ENCODE measurements at regions not wholly inside any gene's neighbourhood (a gene's known extent, or its start where the extent isn't known, plus 50 kb on each side); places are given as distances from the start of the nearest gene placed in this dataset.

DNA sequence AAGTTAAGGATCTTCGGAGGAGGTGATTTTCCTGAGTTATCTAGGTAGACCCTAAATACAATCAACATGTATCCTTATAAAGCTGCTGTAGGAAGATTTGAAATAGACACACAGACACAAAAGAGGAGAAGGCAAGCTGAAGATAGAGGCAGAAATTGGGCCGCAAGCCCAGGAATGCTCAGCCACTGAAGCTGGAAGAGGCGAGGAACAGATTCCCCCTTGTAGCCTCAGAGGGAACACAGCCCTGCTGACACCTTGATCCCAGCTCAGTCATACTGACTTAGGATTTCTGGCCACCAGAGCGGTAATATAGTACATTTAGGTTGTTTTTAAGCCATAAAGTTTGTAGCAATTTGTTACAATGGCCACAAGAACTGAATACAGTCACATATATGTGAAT, 90.9 kb downstream of the ETAA1 start:
- no peaks in the 10 kb centered on the region for H3K9me3 ChIP-seq (ENCODE audit: low read depth)
- 86% methylated on average over 4 of the region's 4 CpGs for WGBS (ENCODE audit: low lambda C conversion rate, missing lambda C conversion rate)
- no peaks in the 10 kb centered on the region for H3K4me1 ChIP-seq (ENCODE audit: insufficient read depth)
- no peak overlapping the region for H3K4me3 ChIP-seq
- no peak overlapping the region for H3K27ac ChIP-seq
- H3K36me3 ChIP-seq (replicated peaks; ENCODE audit: insufficient read depth, low read depth) = no peaks in the 10 kb centered on the region
- no peaks in the 10 kb centered on the region for H3K27me3 ChIP-seq
- no peak for TF ChIP-seq EZH2 (IDR thresholded peaks at IDR 0.05; ENCODE audit: borderline replicate concordance)
- no peak for TF ChIP-seq CTCF (IDR thresholded peaks at IDR 0.05; ENCODE audit: poor library complexity)
- TF ChIP-seq EZH2phosphoT487 (IDR thresholded peaks at IDR 0.05; ENCODE audit: low read depth, severe bottlenecking, unreplicated experiment) = no peak
- no peak overlapping the region for H3K4me2 ChIP-seq
- no peak for DNase-seq (ENCODE audit: low spot score)
- H3K9me2 ChIP-seq (replicated peaks; ENCODE audit: insufficient read depth) = no peaks in the 10 kb centered on the region
- H4K20me1 ChIP-seq (ENCODE audit: insufficient read depth, poor library complexity, severe bottlenecking) = no peaks in the 10 kb centered on the region
- H3K79me2 ChIP-seq = no peaks in the 10 kb centered on the region
- H2AFZ ChIP-seq = no peak overlapping the region

DNA sequence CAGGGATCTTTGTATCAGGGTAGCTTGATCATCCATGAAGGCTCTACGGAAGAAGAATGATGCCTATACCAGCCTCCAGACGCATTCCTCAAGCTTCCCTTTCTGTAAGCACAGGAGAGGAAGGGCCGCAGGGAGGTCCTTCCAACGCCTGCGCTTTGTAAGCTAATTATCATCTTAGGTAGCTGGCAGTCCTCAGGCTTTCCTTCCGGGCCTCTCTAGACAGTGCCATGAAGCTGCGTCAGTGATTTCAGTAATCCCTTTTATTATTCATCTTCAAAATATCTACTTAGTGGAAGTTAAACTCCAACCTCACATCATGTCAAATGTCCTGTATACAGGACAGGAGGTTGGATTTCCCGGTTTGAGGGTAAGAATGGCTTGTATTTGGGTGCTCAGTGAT, 92.3 kb downstream of the ETAA1 start:
- no peak for DNase-seq (ENCODE audit: low spot score)
- no peaks in the 10 kb centered on the region for H4K20me1 ChIP-seq (ENCODE audit: insufficient read depth, poor library complexity, severe bottlenecking)

DNA sequence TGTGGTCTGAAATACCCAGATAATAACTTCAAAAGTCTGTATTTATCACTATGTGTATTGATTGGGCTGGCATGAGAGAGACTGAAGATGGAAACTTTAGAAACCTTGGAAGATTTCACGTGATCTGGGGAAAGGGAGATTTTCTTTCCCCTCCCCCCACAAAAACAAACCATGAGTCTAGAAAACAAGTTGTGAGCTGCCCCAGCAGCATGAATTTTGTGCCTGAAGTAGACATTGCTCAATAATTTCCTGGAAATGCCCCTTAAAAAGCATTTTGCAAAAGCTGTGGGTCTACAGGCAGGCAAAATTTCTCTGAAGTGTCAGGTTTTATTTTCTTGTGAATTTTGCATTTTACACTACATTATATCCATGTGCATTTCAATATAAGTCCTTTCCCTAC, 101.8 kb downstream of the ETAA1 start:
- DNase-seq (ENCODE audit: low spot score) = no peak
- Histone ChIP-seq H3K4me2 (no peak overlapping the region), H3K9me2 (replicated peaks; ENCODE audit: insufficient read depth) (no peaks in the 10 kb centered on the region), H4K20me1 (ENCODE audit: insufficient read depth, poor library complexity, severe bottlenecking) (no peaks in the 10 kb centered on the region), H2AFZ (no peak overlapping the region), H3K4me3 (no peak overlapping the region), H3K4me1 (ENCODE audit: insufficient read depth) (peaks cover 10% of the 10 kb centered on the region), H3K36me3 (replicated peaks; ENCODE audit: insufficient read depth, low read depth) (no peaks in the 10 kb centered on the region), H3K27me3 (no peaks in the 10 kb centered on the region), H3K9me3 (ENCODE audit: low read depth) (no peaks in the 10 kb centered on the region), H3K79me2 (no peaks in the 10 kb centered on the region), H3K27ac (no peak overlapping the region)
- TF ChIP-seq CTCF (IDR thresholded peaks at IDR 0.05; ENCODE audit: poor library complexity) (no peak), EZH2 (IDR thresholded peaks at IDR 0.05; ENCODE audit: borderline replicate concordance) (no peak), EZH2phosphoT487 (IDR thresholded peaks at IDR 0.05; ENCODE audit: low read depth, severe bottlenecking, unreplicated experiment) (no peak)
- WGBS (ENCODE audit: low lambda C conversion rate, missing lambda C conversion rate) = 68% methylated on average over 1 of the region's 1 CpG

More for the DNA sequence above, 92.3 kb downstream of the ETAA1 start:
- H3K79me2 ChIP-seq = no peaks in the 10 kb centered on the region
- TF ChIP-seq EZH2 (IDR thresholded peaks at IDR 0.05; ENCODE audit: borderline replicate concordance) (no peak), EZH2phosphoT487 (IDR thresholded peaks at IDR 0.05; ENCODE audit: low read depth, severe bottlenecking, unreplicated experiment) (no peak), CTCF (IDR thresholded peaks at IDR 0.05; ENCODE audit: poor library complexity) (no peak)
- H3K4me1 ChIP-seq (ENCODE audit: insufficient read depth) = no peaks in the 10 kb centered on the region
- no peaks in the 10 kb centered on the region for H3K9me3 ChIP-seq (ENCODE audit: low read depth)
- H3K4me3 ChIP-seq = no peak overlapping the region
- no peak overlapping the region for H3K4me2 ChIP-seq
- H3K36me3 ChIP-seq (replicated peaks; ENCODE audit: insufficient read depth, low read depth) = no peaks in the 10 kb centered on the region
- WGBS (ENCODE audit: low lambda C conversion rate, missing lambda C conversion rate) = 81% methylated on average over 8 of the region's 8 CpGs
- H3K27ac ChIP-seq = no peak overlapping the region
- H3K27me3 ChIP-seq = no peaks in the 10 kb centered on the region
- no peaks in the 10 kb centered on the region for H3K9me2 ChIP-seq (replicated peaks; ENCODE audit: insufficient read depth)
- no peak overlapping the region for H2AFZ ChIP-seq

DNA sequence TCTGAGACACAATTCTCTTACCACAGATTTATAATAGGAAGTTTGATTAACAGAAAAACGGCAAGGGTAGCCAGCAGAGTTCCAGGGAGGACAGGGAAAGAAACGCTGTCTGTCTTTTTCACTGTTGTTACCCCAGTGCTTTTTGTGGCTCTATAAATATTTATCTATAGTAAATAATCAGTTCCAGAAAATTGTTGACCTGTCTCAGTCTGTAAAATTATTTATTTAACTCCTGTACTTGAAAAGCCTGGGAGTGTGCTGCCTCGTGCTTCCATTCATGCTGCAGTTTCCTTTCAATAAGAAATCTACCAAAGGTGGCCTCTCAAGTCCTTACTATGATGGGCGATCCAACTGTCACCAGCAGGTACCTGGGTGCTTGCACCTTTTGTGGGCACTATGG, 102.9 kb downstream of the ETAA1 start:
- no peak for TF ChIP-seq CTCF (IDR thresholded peaks at IDR 0.05; ENCODE audit: poor library complexity)
- no peak for TF ChIP-seq EZH2 (IDR thresholded peaks at IDR 0.05; ENCODE audit: borderline replicate concordance)
- TF ChIP-seq EZH2phosphoT487 (IDR thresholded peaks at IDR 0.05; ENCODE audit: low read depth, severe bottlenecking, unreplicated experiment) = no peak
- Histone ChIP-seq H4K20me1 (ENCODE audit: insufficient read depth, poor library complexity, severe bottlenecking) (no peaks in the 10 kb centered on the region), H3K4me1 (ENCODE audit: insufficient read depth) (peaks cover 10% of the 10 kb centered on the region), H3K4me2 (no peak overlapping the region), H3K9me3 (ENCODE audit: low read depth) (no peaks in the 10 kb centered on the region), H3K9me2 (replicated peaks; ENCODE audit: insufficient read depth) (no peaks in the 10 kb centered on the region), H2AFZ (no peak overlapping the region), H3K27me3 (no peaks in the 10 kb centered on the region), H3K36me3 (replicated peaks; ENCODE audit: insufficient read depth, low read depth) (no peaks in the 10 kb centered on the region), H3K4me3 (no peak overlapping the region), H3K79me2 (no peaks in the 10 kb centered on the region), H3K27ac (no peak overlapping the region)
- DNase-seq (ENCODE audit: low spot score) = no peak
- WGBS (ENCODE audit: low lambda C conversion rate, missing lambda C conversion rate) = 62% methylated on average over 4 of the region's 4 CpGs

Data from hepatocyte (in vitro differentiated cells).